OCI-LY1 (cell line): ENCODE measurements at regions not wholly inside any gene's neighbourhood (a gene's known extent, or its start where the extent isn't known, plus 50 kb on each side); places are given as distances from the start of the nearest gene placed in this dataset.

Experiments
- H2AFZ ChIP-seq: fragments of 200-600 bp; sonication (generic), shearing (Covaris generic); 2 replicates; pipeline ENCODE4 v1.6.0; 2014; ENCODE audit warnings: antibody characterized with exemption, mild to moderate bottlenecking, low read length
- H3F3A ChIP-seq: fragments of 200-600 bp; sonication (generic), shearing (Covaris generic); 2 replicates; pipeline ENCODE4 v1.6.0; 2014; ENCODE audit warnings: mild to moderate bottlenecking, antibody characterized with exemption, low read length, moderate library complexity; ENCODE audit not compliant: insufficient read depth
- H3K27ac ChIP-seq: fragments of 200-600 bp; sonication (generic); 2 replicates; pipeline ENCODE4 v1.5.1; 2014; ENCODE audit warnings: low read length, mixed run types, mild to moderate bottlenecking, low read depth; ENCODE audit not compliant: poor library complexity, severe bottlenecking
- H3K27me3 ChIP-seq: fragments of 200-600 bp; sonication (generic); 2 replicates; pipeline ENCODE4 v1.6.0; 2014; ENCODE audit warnings: antibody characterized with exemption, mild to moderate bottlenecking, low read length, moderate library complexity; ENCODE audit not compliant: insufficient read depth
- H3K36me3 ChIP-seq: fragments of 200-600 bp; sonication (generic); 2 replicates; pipeline ENCODE4 v1.6.1; 2014; ENCODE audit warnings: mild to moderate bottlenecking, antibody characterized with exemption, low read length, moderate library complexity, mixed read lengths; ENCODE audit not compliant: insufficient read depth
- H3K4me1 ChIP-seq: fragments of 200-600 bp; sonication (generic); 2 replicates; pipeline ENCODE4 v1.5.1; 2014; ENCODE audit warnings: mild to moderate bottlenecking, low read length, moderate library complexity; ENCODE audit not compliant: insufficient read depth, severe bottlenecking
- H3K4me2 ChIP-seq: fragments of 200-600 bp; sonication (generic), shearing (Covaris generic); 2 replicates; pipeline ENCODE4 v1.6.1; 2014; ENCODE audit warnings: low read length
- H3K4me3 ChIP-seq: fragments of 200-600 bp; sonication (generic); 2 replicates; pipeline ENCODE4 v1.5.1; 2014; ENCODE audit warnings: low read length, low read depth, mild to moderate bottlenecking, mixed read lengths; ENCODE audit not compliant: poor library complexity, severe bottlenecking
- H3K79me2 ChIP-seq: fragments of 200-600 bp; shearing (Covaris generic); 2 replicates; pipeline ENCODE4 v1.6.1; 2016; ENCODE audit warnings: mixed run types, low read length, mixed read lengths; ENCODE audit not compliant: insufficient read depth
- H3K9ac ChIP-seq: fragments of 200-600 bp; sonication (generic), shearing (Covaris generic); 2 replicates; pipeline ENCODE4 v1.6.1; 2014; ENCODE audit warnings: mild to moderate bottlenecking, low read length, mixed read lengths
- H3K9me2 ChIP-seq: fragments of 200-600 bp; sonication (generic), shearing (Covaris generic); 2 replicates; pipeline ENCODE4 v1.6.1; 2014; ENCODE audit warnings: low read depth, mild to moderate bottlenecking, low read length, mixed read lengths
- H3K9me3 ChIP-seq: fragments of 200-600 bp; shearing (Covaris generic); 2 replicates; pipeline ENCODE4 v1.6.1; 2014; ENCODE audit warnings: low read length, mixed read lengths
- H4K20me1 ChIP-seq: fragments of 200-600 bp; sonication (generic), shearing (Covaris generic); 2 replicates; pipeline ENCODE4 v1.6.0; 2016; ENCODE audit warnings: mild to moderate bottlenecking, low read length; ENCODE audit not compliant: insufficient read depth
- EZH2 ChIP-seq: fragments of 200-600 bp; sonication (generic), shearing (Covaris generic); IDR thresholded peaks from 2 replicates; pipeline ENCODE4 v1.8.0; 2017; ENCODE audit warnings: borderline replicate concordance, mixed run types, mild to moderate bottlenecking, antibody characterized with exemption, low read length, moderate library complexity, mixed read lengths
- TF ChIP-seq, protein P1 (sequence below): fragments of 200-600 bp; sonication (generic), shearing (Covaris generic); IDR thresholded peaks from 2 replicates; pipeline ENCODE4 v1.5.1; 2017; ENCODE audit warnings: mild to moderate bottlenecking, antibody characterized with exemption, low read length, moderate library complexity, mixed read lengths

DNA sequence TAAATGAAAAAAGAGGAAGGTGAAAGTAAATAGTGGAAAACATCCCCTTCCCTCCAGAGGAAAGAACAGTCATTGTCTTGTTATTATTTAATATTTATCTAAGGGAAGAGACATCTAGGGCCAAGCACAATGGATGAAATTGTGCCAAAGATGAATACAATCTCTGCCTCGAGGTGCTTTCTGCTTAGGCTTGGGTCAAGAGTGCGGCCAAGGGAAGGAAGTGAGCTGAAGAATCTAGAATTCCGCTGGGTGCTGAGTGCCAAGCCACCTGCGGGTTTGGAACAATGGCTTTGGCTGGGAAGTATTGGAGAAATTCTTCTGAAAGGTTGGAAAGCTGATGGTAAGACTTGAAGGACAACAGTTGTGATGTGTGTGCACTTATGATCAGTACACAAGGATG, 531.3 kb upstream of the FZD8 start:
- Histone ChIP-seq H3K36me3 (no peaks in the 10 kb centered on the region), H3K4me1 (no peaks in the 10 kb centered on the region), H3K9ac (no peak overlapping the region), H3F3A (no peaks in the 10 kb centered on the region), H2AFZ (no peak overlapping the region), H3K27ac (no peak overlapping the region), H3K79me2 (no peaks in the 10 kb centered on the region), H3K27me3 (no peaks in the 10 kb centered on the region), H4K20me1 (no peaks in the 10 kb centered on the region), H3K9me3 (no peaks in the 10 kb centered on the region), H3K4me2 (no peak overlapping the region), H3K4me3 (no peak overlapping the region), H3K9me2 (no peaks in the 10 kb centered on the region)
- TF ChIP-seq, protein P1, sequence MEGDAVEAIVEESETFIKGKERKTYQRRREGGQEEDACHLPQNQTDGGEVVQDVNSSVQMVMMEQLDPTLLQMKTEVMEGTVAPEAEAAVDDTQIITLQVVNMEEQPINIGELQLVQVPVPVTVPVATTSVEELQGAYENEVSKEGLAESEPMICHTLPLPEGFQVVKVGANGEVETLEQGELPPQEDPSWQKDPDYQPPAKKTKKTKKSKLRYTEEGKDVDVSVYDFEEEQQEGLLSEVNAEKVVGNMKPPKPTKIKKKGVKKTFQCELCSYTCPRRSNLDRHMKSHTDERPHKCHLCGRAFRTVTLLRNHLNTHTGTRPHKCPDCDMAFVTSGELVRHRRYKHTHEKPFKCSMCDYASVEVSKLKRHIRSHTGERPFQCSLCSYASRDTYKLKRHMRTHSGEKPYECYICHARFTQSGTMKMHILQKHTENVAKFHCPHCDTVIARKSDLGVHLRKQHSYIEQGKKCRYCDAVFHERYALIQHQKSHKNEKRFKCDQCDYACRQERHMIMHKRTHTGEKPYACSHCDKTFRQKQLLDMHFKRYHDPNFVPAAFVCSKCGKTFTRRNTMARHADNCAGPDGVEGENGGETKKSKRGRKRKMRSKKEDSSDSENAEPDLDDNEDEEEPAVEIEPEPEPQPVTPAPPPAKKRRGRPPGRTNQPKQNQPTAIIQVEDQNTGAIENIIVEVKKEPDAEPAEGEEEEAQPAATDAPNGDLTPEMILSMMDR: no peak
- no peak for TF ChIP-seq EZH2

DNA sequence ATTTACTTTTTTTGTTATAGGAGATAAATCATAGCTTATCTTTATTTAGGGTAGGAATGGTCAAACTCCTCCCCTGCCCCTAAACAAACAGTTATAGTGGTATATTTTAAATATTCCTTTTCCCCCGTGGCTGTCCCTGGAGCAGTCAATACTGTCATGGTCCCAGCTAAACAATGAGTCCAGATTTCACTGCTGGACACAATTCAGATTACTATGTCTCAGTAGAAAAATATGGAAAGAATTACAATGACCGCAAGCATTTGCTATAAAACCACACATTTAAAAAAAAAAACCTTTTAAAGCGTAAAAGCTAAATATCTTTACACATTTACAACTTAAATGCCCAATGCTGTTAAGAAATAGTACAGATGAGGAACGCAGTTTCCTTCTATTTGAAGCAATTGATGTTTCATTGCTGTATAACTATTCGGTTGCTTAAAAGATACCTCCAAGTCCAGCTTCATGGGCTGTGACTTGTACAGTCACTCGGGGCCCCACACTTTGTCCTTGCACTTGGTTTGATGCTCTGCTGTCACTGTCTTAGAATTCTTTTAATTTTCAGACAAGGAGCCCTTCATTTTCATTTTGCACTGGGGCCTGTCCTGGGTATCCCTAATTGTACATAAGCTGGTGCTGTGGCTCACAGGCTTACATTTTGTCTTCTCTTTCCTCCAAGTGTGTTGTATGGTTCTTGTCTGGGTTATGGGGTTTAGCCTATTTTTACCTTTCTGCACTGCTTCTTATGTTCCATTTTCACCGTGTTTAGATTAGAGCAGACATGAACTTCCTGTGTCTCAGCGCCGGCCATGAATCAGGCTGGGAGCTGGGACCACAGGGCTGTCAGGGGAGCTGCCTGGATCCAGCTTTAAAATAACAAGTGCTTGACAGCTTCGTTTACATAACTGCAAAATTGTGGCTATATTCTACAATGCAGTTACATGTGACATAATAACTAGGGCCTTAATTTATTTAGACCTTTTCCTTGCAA, 530.2 kb upstream of the FZD8 start:
- H3F3A ChIP-seq: no peaks in the 10 kb centered on the region
- no peaks in the 10 kb centered on the region for H3K79me2 ChIP-seq
- TF ChIP-seq EZH2: no peak
- TF ChIP-seq, protein P1: no peak
- H3K4me3 ChIP-seq: no peak overlapping the region
- H4K20me1 ChIP-seq: no peaks in the 10 kb centered on the region
- H3K27ac ChIP-seq: no peak overlapping the region
- H3K9ac ChIP-seq: no peak overlapping the region
- no peaks in the 10 kb centered on the region for H3K36me3 ChIP-seq
- no peaks in the 10 kb centered on the region for H3K4me1 ChIP-seq
- no peak overlapping the region for H3K4me2 ChIP-seq
- H3K27me3 ChIP-seq: no peaks in the 10 kb centered on the region
- no peaks in the 10 kb centered on the region for H3K9me2 ChIP-seq
- H2AFZ ChIP-seq: no peak overlapping the region
- H3K9me3 ChIP-seq: no peaks in the 10 kb centered on the region

DNA sequence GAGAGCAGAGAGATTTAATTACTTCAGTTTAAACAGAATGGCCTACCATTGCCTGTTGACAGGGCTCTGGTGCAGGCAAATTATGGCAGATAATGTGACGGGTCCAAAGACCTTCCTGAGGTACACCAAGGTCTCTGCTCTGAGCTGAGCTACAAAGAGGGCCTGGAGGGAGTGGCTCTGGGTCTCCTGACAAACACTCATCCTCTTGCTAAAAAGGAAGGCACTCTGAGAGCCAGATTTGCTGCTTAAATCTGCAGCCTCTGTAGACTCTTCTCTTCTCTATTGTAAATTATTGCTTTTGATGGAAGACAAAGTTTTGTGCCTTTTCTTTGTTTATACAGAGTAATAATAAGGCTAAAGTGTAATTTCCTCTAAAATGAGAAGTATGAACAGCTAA, 529.5 kb upstream of the FZD8 start:
- no peaks in the 10 kb centered on the region for H3K27me3 ChIP-seq
- no peaks in the 10 kb centered on the region for H3F3A ChIP-seq
- no peaks in the 10 kb centered on the region for H3K79me2 ChIP-seq
- no peak overlapping the region for H2AFZ ChIP-seq
- H3K9me3 ChIP-seq: no peaks in the 10 kb centered on the region
- no peak overlapping the region for H3K27ac ChIP-seq
- H3K4me2 ChIP-seq: no peak overlapping the region
- H3K4me3 ChIP-seq: no peak overlapping the region
- no peaks in the 10 kb centered on the region for H3K4me1 ChIP-seq
- no peak overlapping the region for H3K9ac ChIP-seq
- H3K36me3 ChIP-seq: no peaks in the 10 kb centered on the region
- TF ChIP-seq, protein P1: no peak
- H4K20me1 ChIP-seq: no peaks in the 10 kb centered on the region
- H3K9me2 ChIP-seq: no peaks in the 10 kb centered on the region
